ENCODE measurements at regions not wholly inside any gene's neighbourhood (a gene's known extent, or its start where the extent isn't known, plus 50 kb on each side); places are given as distances from the start of the nearest gene placed in this dataset.

GRCh38 chr4:20386906-20387305, 135.2 kb downstream of the SLIT2 start:
- Histone ChIP-seq H3K36me3 (ENCODE audit: control insufficient read depth, insufficient read depth, low read length) (no peaks in the 10 kb centered on the region), H3K27me3 (replicated peaks; ENCODE audit: control insufficient read depth, insufficient read depth, low read length) (no peaks in the 10 kb centered on the region), H3K4me3 (replicated peaks; ENCODE audit: low read depth, low read length) (no peak overlapping the region)
- no peak for DNase-seq (ENCODE audit: extremely low read depth, insufficient read length)
- TF ChIP-seq CTCF (IDR thresholded peaks at IDR 0.05; ENCODE audit: insufficient read depth, low read length, poor library complexity, severe bottlenecking), result no peak

GRCh38 chr4:20391198-20391597, 139.5 kb downstream of the SLIT2 start:
- Histone ChIP-seq H3K27me3 (replicated peaks; ENCODE audit: control insufficient read depth, insufficient read depth, low read length) (no peaks in the 10 kb centered on the region), H3K4me3 (replicated peaks; ENCODE audit: low read depth, low read length) (no peak overlapping the region), H3K36me3 (ENCODE audit: control insufficient read depth, insufficient read depth, low read length) (no peaks in the 10 kb centered on the region)
- DNase-seq (ENCODE audit: extremely low read depth, insufficient read length), result no peak
- TF ChIP-seq CTCF (IDR thresholded peaks at IDR 0.05; ENCODE audit: insufficient read depth, low read length, poor library complexity, severe bottlenecking), result no peak

DNA sequence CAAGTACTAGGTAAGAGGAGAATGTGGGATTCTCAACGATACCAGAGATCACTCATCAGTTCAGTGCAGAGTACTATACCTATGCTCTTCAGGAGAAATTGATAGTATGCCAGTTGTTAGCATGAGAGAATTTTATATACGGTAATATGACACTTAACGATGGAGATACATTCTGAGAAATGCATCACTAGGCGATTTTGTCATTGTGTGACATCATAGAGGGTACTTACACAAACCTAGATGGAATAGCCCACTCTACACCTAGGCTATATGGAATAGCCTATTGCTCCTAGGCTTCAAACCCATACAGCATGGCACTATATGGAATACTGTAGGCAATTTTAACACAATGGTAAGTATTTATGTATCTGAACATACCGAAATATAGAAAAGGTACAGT, 140.2 kb downstream of the SLIT2 start:
- no peak overlapping the region for H3K4me3 ChIP-seq (replicated peaks; ENCODE audit: low read depth, low read length)

DNA sequence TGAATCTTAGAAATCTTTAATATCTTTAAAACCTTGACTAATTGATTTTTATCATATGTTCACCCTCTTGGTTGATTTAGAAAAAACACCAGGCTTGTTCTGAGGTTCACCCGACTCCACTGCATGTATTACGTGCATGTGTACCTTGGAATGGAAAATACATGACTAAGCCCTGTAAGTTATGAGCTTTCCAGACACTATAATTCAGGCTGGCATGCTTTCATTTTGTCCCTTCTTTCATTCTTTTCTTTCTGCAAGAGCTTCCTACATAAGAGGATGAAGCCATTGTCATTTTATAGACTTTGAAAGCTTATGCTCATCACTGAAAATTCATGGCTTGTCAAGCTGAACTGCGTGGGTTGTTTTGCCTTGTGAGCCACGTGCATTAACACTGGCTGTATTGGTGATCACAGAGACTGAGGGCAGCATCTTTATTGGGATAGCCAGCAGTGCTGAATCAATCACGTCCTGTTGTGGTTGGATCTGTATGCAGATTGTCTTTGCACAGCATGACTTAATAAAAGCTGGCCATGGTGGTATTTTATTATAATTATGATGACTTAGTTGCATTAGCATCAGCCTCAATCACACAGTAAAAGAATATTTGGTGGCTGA, 141.9 kb downstream of the SLIT2 start:
- DNase-seq (ENCODE audit: extremely low read depth, insufficient read length), result no peak
- no peaks in the 10 kb centered on the region for H3K36me3 ChIP-seq (ENCODE audit: control insufficient read depth, insufficient read depth, low read length)
- H3K4me3 ChIP-seq (replicated peaks; ENCODE audit: low read depth, low read length), result no peak overlapping the region
- no peaks in the 10 kb centered on the region for H3K27me3 ChIP-seq (replicated peaks; ENCODE audit: control insufficient read depth, insufficient read depth, low read length)
- TF ChIP-seq CTCF (IDR thresholded peaks at IDR 0.05; ENCODE audit: insufficient read depth, low read length, poor library complexity, severe bottlenecking), result no peak

More for the DNA sequence above, 140.2 kb downstream of the SLIT2 start:
- DNase-seq (ENCODE audit: extremely low read depth, insufficient read length), result no peak
- no peaks in the 10 kb centered on the region for H3K27me3 ChIP-seq (replicated peaks; ENCODE audit: control insufficient read depth, insufficient read depth, low read length)
- no peaks in the 10 kb centered on the region for H3K36me3 ChIP-seq (ENCODE audit: control insufficient read depth, insufficient read depth, low read length)
- TF ChIP-seq CTCF (IDR thresholded peaks at IDR 0.05; ENCODE audit: insufficient read depth, low read length, poor library complexity, severe bottlenecking), result no peak

- no peaks in the 10 kb centered on the region for H3K36me3 ChIP-seq (ENCODE audit: control insufficient read depth, insufficient read depth, low read length)
- H3K27me3 ChIP-seq (replicated peaks; ENCODE audit: control insufficient read depth, insufficient read depth, low read length), result no peaks in the 10 kb centered on the region
- H3K4me3 ChIP-seq (replicated peaks; ENCODE audit: low read depth, low read length), result no peak overlapping the region
- DNase-seq (ENCODE audit: extremely low read depth, insufficient read length), result no peak
- no peak for TF ChIP-seq CTCF (IDR thresholded peaks at IDR 0.05; ENCODE audit: insufficient read depth, low read length, poor library complexity, severe bottlenecking)
Measured at GRCh38 chr4:20394512-20394911, 142.8 kb downstream of the SLIT2 start.

Data from GM06990 (cell line).